LoVo (cell line): ENCODE measurements at regions not wholly inside any gene's neighbourhood (a gene's known extent, or its start where the extent isn't known, plus 50 kb on each side); places are given as distances from the start of the nearest gene placed in this dataset.

Source experiments
- DNase-seq: peaks from one replicate; pipeline ENCODE4 v3.0.0-alpha.2; 2016; ENCODE audit warnings: low spot score

DNA sequence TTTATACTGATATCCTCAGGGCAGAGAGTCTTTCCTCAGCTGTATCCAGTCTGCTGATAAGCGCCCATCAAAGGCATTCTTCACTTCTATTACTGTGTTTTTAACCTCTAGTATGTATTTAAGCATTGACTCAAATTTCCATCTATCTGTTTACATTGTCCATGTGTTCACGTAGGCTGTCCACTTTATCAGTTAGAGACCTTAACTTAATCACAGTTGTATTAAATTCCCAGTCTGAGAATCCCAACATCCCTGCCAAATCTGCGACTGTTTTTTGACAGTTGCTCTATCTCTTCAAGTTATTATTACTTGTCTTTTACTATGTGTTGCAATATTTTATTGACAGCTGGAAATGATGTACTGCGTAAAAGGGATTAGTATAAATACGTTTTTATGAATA, 1613.7 kb upstream of the MIR17HG start:
- DNase-seq: no peak

- DNase-seq: no peak
Measured at GRCh38 chr13:89737051-89737450, 1610.4 kb upstream of the MIR17HG start.

DNA sequence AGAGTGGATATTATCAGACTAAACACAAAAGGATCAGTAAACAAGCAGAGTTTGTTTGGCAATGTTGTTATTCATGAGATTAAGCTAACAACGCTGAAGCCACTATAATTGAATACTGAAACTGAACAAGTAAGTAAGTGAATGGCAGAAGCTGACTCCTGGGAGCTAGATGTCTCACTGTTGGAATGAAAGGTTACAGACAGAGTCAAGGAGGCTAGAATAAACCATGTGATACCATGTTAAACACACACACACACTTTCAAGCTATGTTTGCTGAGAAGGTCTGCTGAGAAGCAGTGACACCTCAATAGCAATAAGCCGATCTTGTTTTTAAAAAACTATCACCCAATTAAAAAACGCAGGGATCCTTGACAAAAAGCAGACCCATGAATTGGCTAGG, 1609.4 kb upstream of the MIR17HG start:
- DNase-seq: no peak

DNA sequence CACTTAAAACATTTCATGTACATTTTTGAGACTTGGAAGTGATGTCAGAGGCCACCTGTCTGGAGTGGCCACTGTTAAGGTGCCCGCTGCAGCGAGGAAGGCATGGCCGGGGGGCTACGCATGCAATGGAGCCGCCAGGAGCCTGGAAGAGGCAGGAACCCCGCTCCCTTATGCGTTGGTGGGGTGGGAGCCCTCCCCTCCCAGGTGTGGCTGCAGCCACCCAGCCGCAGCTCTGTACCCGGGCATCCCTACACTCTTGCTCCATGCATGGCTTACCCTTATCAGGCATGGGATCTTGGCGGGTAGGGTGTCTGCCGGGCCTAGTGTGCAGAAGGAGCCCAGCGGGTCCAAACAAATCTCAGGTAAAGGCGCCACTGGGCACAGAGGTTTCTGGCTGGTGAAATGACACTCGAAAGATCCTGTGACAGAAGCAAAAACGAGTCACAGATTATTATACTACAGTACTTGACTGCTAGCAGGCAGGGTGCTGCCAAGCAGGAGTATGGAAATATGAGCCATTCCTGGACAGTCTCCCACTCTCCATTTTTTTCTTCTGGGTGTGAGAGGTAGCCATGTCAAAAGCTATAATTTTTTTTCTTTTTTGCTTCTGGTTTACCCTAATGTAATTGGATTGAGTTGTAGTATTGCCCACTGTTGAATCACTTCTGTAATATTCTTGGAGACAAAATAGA, 1606.3 kb upstream of the MIR17HG start:
- DNase-seq: no peak

GRCh38 chr13:89746554-89746953, 1600.9 kb upstream of the MIR17HG start:
- no peak for DNase-seq

GRCh38 chr13:89748716-89749115, 1598.8 kb upstream of the MIR17HG start:
- DNase-seq: no peak

- no peak for DNase-seq
Measured at GRCh38 chr13:89749888-89750287, 1597.6 kb upstream of the MIR17HG start.

DNA sequence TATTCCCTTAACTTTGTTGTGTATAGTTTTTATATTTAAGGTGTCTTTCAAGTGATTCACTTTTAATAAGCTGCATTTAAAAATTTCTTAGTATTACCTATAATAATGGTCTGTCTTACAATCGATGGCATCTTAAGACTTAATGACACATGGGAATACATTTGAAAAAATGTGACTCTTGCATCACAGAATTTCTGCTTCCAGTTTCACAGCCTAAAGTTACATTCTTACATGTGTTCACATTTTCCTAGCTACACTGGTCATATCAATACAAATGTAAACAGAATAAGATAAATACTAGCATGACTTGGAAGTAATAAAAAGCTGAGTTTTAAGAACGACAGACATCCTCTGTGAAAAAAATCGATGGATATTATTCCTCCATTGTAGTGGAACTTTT, 1597.1 kb upstream of the MIR17HG start:
- DNase-seq: no peak

- DNase-seq: no peak
Measured at GRCh38 chr13:89751432-89751930, 1596.0 kb upstream of the MIR17HG start.

GRCh38 chr13:89752394-89752793, 1595.1 kb upstream of the MIR17HG start:
- DNase-seq: no peak

GRCh38 chr13:89755729-89756492, 1591.6 kb upstream of the MIR17HG start:
- DNase-seq: no peak

GRCh38 chr13:89763005-89763404, 1584.5 kb upstream of the MIR17HG start:
- no peak for DNase-seq

DNA sequence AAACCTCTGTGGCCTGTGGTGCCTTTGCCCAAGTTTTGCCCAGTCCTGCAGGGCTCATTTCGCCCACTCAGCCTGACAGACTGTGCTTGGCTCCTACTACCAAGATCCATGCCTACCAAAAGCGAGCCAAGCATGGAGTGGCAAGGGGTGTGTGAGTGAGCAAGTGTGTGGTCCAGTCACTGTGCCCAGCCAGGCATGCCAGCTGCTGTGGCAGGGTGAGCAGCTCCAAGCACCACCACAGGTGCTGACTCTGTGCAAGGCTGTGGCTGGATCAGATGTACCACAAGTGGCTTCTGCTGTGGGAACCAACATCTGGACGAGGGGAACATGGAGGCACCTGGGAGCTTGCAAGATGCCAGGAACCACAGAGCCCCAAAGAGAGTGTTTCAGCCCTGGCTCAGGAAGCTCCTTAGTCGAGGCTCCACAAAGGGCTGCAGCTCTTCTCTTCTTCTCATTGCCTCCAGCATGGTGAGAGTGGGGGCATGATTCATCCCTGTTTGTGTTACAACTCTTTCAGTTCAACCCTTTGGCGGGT, 1564.2 kb upstream of the MIR17HG start:
- no peak for DNase-seq

DNA sequence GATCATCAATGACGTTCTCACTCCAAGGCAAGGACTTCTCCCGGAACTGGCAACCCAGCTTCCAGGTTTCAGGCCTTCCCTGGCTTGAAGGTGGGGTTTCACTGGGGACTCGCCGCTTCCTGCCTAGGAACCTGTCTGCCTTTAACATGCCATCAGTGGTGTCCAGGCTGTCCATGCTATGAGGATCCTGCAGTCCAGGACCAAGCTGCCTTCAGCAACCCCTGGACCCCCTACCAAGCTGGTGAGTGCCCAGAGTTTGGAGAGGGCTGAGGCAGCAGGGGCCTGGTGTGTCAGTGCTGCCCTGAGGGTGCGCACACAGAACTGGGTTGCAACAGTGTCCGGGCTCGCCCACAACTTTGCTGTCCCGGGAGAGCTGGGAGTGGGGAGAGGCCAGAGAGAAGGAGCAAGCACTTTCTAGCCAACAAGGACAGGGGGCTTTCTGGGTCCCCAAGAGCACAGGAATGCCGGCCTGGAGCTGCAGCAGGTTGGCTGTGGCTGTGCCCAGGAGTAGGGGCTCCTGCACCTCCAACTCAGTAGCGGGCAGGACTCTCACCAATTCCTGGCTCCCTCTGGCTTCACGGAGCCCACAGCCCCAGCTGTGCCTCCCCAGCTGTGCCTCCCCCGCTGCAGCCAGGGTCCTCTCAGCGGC, 1563.2 kb upstream of the MIR17HG start:
- DNase-seq: no peak

DNA sequence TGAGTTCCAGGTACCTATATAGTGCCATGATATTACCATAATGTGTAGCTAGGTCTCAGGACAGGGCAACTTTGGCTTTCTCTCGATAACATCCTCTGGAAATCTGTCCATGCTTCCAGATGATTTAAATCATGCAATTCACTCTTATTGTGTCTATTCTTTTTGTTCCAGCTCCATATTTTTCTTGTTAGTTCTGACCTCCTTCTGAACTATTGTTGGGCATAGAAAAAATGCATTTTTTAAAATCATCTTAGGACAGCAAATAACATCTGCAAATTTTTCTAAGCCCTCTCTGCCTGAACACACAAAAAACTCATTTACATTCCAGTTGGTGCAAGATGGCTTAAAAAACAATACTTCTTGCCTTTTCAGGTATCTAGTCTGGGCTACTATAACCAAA, 1561.0 kb upstream of the MIR17HG start:
- DNase-seq: no peak

DNA sequence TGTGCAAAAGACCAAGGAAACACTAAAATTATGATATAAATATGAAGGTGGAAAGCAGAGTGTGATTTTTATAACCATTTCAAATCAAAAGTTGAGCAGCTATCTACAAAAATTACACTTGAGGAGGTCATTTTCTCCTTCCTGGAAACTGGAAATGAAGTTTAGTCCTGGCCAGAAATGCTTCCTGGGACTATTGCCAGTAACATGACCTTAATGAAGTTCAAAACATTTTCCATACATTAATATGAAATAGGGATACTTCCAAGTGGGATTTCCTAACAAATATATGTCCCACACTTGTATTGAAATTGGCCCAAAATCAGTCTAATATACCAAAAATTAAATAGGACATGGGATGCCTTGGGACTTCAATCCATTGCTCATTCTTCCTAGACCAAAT, 1556.8 kb upstream of the MIR17HG start:
- DNase-seq: no peak

- DNase-seq: no peak
Measured at GRCh38 chr13:89791971-89792630, 1555.4 kb upstream of the MIR17HG start.

- no peak for DNase-seq
Measured at GRCh38 chr13:89796196-89796595, 1551.3 kb upstream of the MIR17HG start.

DNA sequence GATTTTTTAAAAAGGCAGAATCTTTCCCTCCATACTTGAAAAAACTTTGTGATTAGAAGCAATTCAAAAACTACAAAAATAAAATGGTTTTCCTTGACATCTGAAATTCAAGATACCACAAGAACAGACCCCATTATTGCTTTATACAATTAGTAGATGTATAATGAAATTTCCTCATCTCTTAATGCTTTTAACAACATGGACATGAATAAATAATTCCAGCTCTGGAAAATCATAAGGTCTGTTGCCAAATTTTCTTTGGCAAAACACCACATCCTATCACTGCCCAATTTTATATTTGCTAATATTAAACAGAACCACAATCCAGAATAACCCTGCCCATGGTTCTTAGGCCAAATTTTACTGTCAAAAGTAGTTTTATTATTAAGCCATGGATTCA, 1543.6 kb upstream of the MIR17HG start:
- DNase-seq: no peak

DNA sequence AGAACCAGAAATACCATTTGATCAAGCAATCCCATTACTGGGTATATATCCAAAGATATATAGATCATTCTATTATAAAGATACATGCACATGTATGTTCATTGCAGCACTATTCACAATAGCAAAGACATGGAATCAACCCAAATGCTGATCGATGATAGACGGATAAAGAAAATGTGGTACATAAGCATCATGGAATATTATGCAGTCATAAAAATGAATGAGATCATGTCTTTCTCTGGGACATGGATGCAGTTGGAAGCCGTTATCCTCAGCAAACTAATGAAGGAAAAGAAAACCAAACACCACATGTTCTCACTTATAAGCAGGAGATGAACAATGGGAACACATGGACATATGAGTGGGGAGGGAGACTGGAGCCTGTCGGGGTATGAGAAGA, 1540.9 kb upstream of the MIR17HG start:
- no peak for DNase-seq

DNA sequence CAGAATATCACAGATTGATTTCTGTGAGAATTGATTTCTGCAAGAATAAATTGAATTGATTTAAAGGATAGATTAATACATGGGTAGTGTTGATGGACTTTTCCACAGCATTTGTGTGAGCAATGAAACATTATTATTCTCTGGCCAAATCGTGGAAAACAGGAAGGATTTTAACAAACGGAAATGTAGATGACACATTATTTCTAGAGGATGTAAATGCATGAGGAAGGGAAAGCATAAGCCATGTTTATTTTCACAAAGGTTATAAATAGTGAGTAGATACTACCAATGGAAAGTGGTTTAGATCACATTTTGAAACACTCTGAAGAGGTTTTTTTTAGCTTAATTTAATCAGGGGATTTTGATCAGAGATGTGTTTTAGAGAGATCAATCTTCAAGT, 1534.6 kb upstream of the MIR17HG start:
- DNase-seq: no peak

GRCh38 chr13:89816404-89816803, 1531.1 kb upstream of the MIR17HG start:
- DNase-seq: no peak
